Breast epithelium (tissue), 3 donors: ENCODE measurements at regions not wholly inside any gene's neighbourhood (a gene's known extent, or its start where the extent isn't known, plus 50 kb on each side); places are given as distances from the start of the nearest gene placed in this dataset.

Experiments
- POLR2A ChIP-seq: fragments of 450-650 bp; IDR thresholded peaks from one replicate; pipeline ENCODE4 v1.6.1; 2016; ENCODE audit warnings: antibody characterized with exemption, mild to moderate bottlenecking, moderate library complexity
- POLR2AphosphoS5 ChIP-seq, 3 donors: sonication (generic); formaldehyde crosslinking; IDR thresholded peaks; one replicate each; pipeline ENCODE4 v1.6.1; 2017; ENCODE audit warnings: antibody characterized with exemption in 3 of 3
- TF ChIP-seq, protein P1 (sequence below), 3 donors: fragments of 450-650 bp; IDR thresholded peaks; one replicate each; pipeline ENCODE4 v1.5.1; 2016 to 2017; ENCODE audit warnings: antibody characterized with exemption in 3 of 3, mild to moderate bottlenecking in 3 of 3, moderate library complexity in 3 of 3

DNA sequence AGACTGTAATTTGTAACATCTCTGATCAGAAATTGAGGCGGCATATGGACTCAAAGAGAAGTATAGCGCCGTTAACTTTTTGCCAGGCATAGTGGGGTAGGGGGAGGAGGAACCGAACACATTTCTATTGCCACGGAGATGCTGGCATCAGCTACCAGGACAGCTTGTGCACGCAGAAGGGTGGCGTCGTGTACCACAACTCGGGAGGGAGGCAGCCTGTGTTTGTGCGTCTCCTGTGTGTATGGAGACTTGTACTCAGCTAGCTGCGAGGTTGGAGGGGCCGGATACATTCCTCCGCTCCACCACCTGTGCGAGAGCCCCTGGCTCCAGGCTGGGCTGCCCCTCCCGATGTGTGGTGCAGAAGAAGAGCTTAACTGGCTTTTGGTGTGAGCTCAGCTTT lies 634.8 kb downstream of the TYW1 start:
- TF ChIP-seq POLR2A (no peak), POLR2AphosphoS5 (IDR thresholded peaks at IDR 0.05) (no peak)
- TF ChIP-seq, protein P1, sequence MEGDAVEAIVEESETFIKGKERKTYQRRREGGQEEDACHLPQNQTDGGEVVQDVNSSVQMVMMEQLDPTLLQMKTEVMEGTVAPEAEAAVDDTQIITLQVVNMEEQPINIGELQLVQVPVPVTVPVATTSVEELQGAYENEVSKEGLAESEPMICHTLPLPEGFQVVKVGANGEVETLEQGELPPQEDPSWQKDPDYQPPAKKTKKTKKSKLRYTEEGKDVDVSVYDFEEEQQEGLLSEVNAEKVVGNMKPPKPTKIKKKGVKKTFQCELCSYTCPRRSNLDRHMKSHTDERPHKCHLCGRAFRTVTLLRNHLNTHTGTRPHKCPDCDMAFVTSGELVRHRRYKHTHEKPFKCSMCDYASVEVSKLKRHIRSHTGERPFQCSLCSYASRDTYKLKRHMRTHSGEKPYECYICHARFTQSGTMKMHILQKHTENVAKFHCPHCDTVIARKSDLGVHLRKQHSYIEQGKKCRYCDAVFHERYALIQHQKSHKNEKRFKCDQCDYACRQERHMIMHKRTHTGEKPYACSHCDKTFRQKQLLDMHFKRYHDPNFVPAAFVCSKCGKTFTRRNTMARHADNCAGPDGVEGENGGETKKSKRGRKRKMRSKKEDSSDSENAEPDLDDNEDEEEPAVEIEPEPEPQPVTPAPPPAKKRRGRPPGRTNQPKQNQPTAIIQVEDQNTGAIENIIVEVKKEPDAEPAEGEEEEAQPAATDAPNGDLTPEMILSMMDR (IDR thresholded peaks at IDR 0.05): no peak
